GM12872 (cell line): ENCODE measurements at regions not wholly inside any gene's neighbourhood (a gene's known extent, or its start where the extent isn't known, plus 50 kb on each side); places are given as distances from the start of the nearest gene placed in this dataset.

Experiments
- TF ChIP-seq, protein P1 (sequence below): IDR thresholded peaks from 3 replicates; pipeline ENCODE4 v1.5.1; 2011; ENCODE audit warnings: low read depth, mild to moderate bottlenecking, low read length, moderate library complexity; ENCODE audit not compliant: insufficient read depth

DNA sequence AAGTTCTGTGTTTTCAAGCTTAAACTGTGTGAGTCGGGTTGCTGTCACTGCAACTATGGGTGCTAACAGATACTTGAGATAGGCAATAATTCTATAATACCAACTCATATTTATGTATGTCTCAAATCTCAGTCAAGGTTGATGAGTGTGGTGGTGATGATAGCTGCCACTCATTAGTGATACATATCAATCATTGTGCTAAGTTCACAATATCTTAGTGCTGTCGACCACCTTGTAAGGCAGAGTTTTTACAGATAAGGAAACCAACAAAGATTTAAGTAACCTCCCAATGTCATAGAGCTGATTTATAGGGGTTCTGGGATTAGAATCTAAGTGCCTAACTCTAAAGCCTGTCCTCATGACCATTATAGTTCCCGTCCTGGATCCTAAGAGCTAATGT lies 82.5 kb downstream of the ELAPOR2 start:
- TF ChIP-seq, protein P1, sequence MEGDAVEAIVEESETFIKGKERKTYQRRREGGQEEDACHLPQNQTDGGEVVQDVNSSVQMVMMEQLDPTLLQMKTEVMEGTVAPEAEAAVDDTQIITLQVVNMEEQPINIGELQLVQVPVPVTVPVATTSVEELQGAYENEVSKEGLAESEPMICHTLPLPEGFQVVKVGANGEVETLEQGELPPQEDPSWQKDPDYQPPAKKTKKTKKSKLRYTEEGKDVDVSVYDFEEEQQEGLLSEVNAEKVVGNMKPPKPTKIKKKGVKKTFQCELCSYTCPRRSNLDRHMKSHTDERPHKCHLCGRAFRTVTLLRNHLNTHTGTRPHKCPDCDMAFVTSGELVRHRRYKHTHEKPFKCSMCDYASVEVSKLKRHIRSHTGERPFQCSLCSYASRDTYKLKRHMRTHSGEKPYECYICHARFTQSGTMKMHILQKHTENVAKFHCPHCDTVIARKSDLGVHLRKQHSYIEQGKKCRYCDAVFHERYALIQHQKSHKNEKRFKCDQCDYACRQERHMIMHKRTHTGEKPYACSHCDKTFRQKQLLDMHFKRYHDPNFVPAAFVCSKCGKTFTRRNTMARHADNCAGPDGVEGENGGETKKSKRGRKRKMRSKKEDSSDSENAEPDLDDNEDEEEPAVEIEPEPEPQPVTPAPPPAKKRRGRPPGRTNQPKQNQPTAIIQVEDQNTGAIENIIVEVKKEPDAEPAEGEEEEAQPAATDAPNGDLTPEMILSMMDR = no peak

DNA sequence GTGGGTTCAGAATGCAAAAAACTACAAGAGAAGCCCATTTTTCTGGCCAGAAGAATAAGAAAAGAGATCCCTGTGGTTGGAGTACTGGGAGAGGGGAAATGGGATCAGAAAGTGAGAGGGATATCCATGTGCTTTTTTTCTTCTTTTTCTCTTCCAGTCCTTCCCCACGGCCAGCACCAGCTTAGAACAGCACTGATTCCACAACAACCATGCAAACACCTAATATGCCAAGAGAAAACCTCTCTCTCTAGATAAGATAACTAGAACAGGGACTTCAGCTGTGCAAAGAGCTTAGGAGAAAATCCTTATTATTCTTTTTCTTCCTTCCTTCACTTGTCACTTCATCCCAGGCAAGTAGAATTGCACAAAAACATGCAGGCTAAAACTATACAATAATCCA lies 83.5 kb downstream of the ELAPOR2 start:
- TF ChIP-seq, protein P1 = no peak

DNA sequence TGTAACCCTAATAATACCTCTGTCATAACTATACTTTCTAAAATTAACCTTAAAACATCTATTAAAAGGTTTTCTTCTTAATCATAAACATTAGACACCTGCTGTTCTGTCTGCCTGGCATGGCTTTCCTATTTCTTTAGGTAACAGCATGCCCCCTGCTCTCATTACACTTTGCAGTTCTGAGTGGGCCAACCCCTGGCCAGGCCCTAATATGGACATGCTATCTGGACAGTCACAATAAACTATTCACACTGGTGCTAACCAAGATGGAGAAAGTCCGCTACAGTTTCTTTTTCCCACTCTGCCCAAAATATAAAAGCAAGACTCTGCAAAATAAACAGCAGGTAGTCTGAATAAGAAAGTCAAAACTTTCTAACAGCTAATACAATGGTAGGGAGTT lies 84.0 kb downstream of the ELAPOR2 start:
- TF ChIP-seq, protein P1 = no peak

DNA sequence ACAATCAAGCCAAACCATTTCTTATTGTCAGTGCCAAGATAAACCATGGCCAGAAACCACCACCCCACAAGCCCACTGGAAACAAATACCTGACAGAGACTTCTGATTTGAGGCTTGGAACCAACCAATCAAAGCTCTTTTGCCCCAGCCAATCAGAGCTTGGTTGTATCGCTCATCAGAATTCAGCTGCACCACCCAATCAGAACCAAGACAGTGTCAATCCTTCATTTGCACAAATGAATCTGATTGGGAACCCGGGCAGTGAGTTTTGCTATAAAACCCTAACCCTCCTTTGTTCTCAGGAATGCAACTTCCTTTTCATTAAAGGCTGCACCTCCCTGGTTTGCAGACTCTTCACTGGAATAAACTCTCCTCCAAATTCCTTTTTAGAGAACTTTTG lies 87.4 kb downstream of the ELAPOR2 start:
- TF ChIP-seq, protein P1 = no peak

DNA sequence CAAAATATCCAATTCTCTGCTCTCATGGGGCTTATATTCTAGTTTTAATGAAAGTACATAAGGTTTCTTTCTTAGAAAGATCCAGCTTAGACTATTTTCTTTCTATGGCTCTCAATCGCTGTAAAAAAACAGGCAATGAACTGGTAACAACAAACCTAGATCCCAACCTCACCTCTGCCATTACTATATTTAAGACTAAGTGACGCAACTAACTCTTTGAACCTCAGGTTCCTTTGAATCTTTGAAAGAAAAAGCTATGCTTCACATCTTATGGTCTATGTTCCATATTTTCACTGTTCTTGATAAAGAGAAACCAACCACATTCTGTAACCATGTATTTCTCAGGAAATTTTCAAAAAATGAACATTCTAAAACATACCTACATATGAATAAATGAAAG lies 88.5 kb downstream of the ELAPOR2 start:
- TF ChIP-seq, protein P1 = no peak

DNA sequence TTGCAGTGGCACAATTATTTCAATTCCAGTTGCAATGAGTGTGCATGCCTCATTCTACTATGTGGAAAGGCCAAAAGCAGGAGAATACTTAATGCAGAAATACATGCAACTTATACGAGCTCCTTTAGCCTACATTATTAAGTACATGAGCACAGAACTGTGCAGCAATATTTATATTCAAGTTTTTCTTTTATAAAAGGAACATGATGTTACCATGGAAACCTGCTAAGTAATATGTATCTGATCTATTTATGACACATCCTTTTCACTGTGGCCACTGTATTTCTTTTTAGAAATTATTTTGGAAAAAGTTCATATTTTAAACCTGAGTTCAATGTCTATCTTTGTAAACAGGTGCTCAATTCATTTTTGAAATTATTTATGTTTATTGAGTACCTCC lies 88.9 kb downstream of the ELAPOR2 start:
- TF ChIP-seq, protein P1 = no peak

DNA sequence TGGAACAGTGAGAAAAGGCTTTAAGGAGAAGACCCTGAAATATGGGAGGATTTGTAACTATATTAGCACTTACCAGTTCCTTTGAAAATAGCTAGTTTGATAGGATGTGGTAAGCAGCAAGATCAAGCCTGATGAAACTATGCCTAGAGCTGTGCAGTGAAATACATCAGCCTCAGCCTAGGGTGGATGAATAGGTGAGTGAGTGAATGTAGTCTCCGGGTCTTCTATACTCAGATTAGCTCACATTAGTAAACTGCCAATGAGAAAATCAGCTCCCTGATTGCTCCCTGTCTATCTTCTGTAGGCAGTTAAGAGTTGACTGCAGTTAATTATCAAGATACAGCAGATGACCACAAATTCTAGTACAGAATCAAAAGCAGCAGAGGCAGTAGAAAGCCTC lies 89.6 kb downstream of the ELAPOR2 start:
- TF ChIP-seq, protein P1 = no peak

DNA sequence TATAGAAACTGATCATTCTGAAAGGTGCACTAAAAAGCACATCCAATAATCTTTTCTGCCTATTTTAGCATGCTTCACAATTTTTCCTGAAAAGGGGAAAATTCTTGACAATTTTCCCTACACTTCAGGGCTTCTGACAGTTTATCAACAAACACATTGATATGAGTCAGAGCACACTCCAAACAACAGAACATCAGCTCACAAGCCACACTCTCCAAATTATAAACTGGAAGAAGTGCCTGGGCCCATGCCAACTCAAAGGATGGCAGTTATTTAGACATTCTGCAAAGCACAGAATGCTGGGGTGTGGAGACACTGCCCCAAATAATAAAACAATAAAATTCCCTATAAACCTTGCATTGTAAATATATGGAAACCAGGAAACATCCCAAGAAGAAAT lies 90.8 kb downstream of the ELAPOR2 start:
- TF ChIP-seq, protein P1 = no peak
